GM23248 (cell line): ENCODE measurements at regions not wholly inside any gene's neighbourhood (a gene's known extent, or its start where the extent isn't known, plus 50 kb on each side); places are given as distances from the start of the nearest gene placed in this dataset.
"Not testable (repeated sequence)": the region's sequence is repeated elsewhere in the genome, so short reads cannot be mapped to it uniquely, and the experiment has no call there.

Experiments used
- DNase-seq: peaks from one replicate; pipeline ENCODE4 v3.0.0-alpha.2; 2015
- H2AFZ ChIP-seq: fragments of 200-600 bp; sonication (generic); 2 replicates; pipeline ENCODE4 v1.6.1; 2016; ENCODE audit warnings: antibody characterized with exemption
- H3F3A ChIP-seq: fragments of 200-600 bp; sonication (generic); 2 replicates; pipeline ENCODE4 v1.6.1; 2016; ENCODE audit warnings: mild to moderate bottlenecking, antibody characterized with exemption, mixed run types; ENCODE audit not compliant: insufficient read depth
- H3K27ac ChIP-seq: fragments of 200-600 bp; sonication (generic); 2 replicates; pipeline ENCODE4 v1.5.1; 2016; ENCODE audit warnings: mild to moderate bottlenecking
- H3K27me3 ChIP-seq: fragments of 200-600 bp; sonication (generic); replicated peaks from 2 replicates; pipeline ENCODE4 v1.6.1; 2016; ENCODE audit warnings: mild to moderate bottlenecking; ENCODE audit not compliant: insufficient read depth
- H3K36me3 ChIP-seq: fragments of 200-600 bp; sonication (generic); 2 replicates; pipeline ENCODE4 v1.6.1; 2016; ENCODE audit warnings: low read depth, mild to moderate bottlenecking
- H3K4me1 ChIP-seq: fragments of 200-600 bp; sonication (generic); 2 replicates; pipeline ENCODE4 v1.6.1; 2016; ENCODE audit warnings: mild to moderate bottlenecking; ENCODE audit not compliant: insufficient read depth
- H3K4me2 ChIP-seq: fragments of 200-600 bp; sonication (generic); one replicate; pipeline ENCODE4 v1.6.1; 2016; ENCODE audit warnings: mild to moderate bottlenecking; ENCODE audit not compliant: unreplicated experiment
- H3K4me3 ChIP-seq: fragments of 200-600 bp; sonication (generic); 2 replicates; pipeline ENCODE4 v1.5.1; 2016; ENCODE audit warnings: mild to moderate bottlenecking
- H3K79me2 ChIP-seq: fragments of 200-600 bp; sonication (generic); 2 replicates; pipeline ENCODE4 v1.6.1; 2016; ENCODE audit warnings: mild to moderate bottlenecking; ENCODE audit not compliant: insufficient read depth
- H3K9ac ChIP-seq: fragments of 200-600 bp; sonication (generic); 2 replicates; pipeline ENCODE4 v1.6.1; 2016; ENCODE audit warnings: mild to moderate bottlenecking
- H3K9me2 ChIP-seq: fragments of 200-600 bp; sonication (generic); 2 replicates; pipeline ENCODE4 v1.6.1; 2016; ENCODE audit warnings: mixed run types, mild to moderate bottlenecking, moderate library complexity; ENCODE audit not compliant: insufficient read depth
- H3K9me3 ChIP-seq: fragments of 200-600 bp; sonication (generic); one replicate; pipeline ENCODE4 v1.6.1; 2017; ENCODE audit warnings: low read depth
- H4K20me1 ChIP-seq: fragments of 200-600 bp; sonication (generic); 2 replicates; pipeline ENCODE4 v1.6.0; 2016; ENCODE audit not compliant: insufficient read depth
- EZH2 ChIP-seq: fragments of 200-600 bp; sonication (generic); IDR thresholded peaks from 2 replicates; pipeline ENCODE4 v1.6.1; 2018; ENCODE audit warnings: antibody characterized with exemption, mild to moderate bottlenecking; ENCODE audit not compliant: insufficient read depth, poor library complexity, severe bottlenecking
- EZH2phosphoT487 ChIP-seq: fragments of 200-600 bp; sonication (generic); IDR thresholded peaks from 2 replicates; pipeline ENCODE4 v1.6.1; 2018; ENCODE audit warnings: antibody characterized with exemption, moderate library complexity, mild to moderate bottlenecking, low read depth; ENCODE audit not compliant: insufficient read depth
- WGBS, 2 experiments: methylation state at CpG; one replicate each; pipeline ENCODE4 v1.1.6; 2015 to 2017; ENCODE audit warnings: low lambda C conversion rate in 2 of 2, low coverage in 1 of 2; ENCODE audit errors: missing lambda C conversion rate in 2 of 2; 5-methylcytosine and 5-hydroxymethylcytosine counted together
- in situ Hi-C: fragments of 300-500 bp; cut with MboI; formaldehyde crosslinking; loops from 2 replicates; pipeline ENCODE4 v1.15.0; 2020

DNA sequence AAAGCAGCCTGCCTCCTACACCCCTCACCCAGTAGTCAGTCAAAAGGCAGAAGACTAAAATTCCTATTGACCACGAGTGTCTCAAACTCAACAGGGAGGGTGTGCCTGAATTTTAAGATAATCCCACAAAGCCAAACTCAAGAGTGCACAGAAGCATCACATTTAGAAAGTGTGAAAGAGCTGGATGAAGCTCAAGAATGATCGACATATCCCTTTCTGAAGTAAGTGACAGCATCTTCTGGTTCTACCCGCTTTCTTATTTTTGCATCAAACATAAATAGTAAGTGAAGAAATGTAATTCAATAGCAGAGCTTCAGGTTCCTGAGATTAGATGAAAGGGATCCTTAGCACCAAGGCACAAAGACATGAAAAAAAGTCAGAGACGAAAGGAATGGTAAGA is 64.5 kb upstream of the BACH2 start:
- Histone ChIP-seq H3F3A (no peaks in the 10 kb centered on the region), H3K4me2 (no peak overlapping the region), H2AFZ (no peak overlapping the region), H3K4me1 (no peaks in the 10 kb centered on the region; the same call in 1 of the 2 replicates), H3K27ac (no peak overlapping the region), H3K27me3 (peaks cover 15% of the 10 kb centered on the region; the same call in 1 of the 2 replicates), H3K9me3 (no peaks in the 10 kb centered on the region), H3K4me3 (no peak overlapping the region), H3K36me3 (no peaks in the 10 kb centered on the region), H3K9me2 (no peaks in the 10 kb centered on the region), H4K20me1 (no peaks in the 10 kb centered on the region), H3K79me2 (no peaks in the 10 kb centered on the region), H3K9ac (no peak overlapping the region)
- in situ Hi-C loops = no loop called here
- DNase-seq = no peak
- 53 to 54% methylated on average over 4 of the region's 4 CpGs for WGBS, 2 experiments
- TF ChIP-seq EZH2 (no peak), EZH2phosphoT487 (no peak)

DNA sequence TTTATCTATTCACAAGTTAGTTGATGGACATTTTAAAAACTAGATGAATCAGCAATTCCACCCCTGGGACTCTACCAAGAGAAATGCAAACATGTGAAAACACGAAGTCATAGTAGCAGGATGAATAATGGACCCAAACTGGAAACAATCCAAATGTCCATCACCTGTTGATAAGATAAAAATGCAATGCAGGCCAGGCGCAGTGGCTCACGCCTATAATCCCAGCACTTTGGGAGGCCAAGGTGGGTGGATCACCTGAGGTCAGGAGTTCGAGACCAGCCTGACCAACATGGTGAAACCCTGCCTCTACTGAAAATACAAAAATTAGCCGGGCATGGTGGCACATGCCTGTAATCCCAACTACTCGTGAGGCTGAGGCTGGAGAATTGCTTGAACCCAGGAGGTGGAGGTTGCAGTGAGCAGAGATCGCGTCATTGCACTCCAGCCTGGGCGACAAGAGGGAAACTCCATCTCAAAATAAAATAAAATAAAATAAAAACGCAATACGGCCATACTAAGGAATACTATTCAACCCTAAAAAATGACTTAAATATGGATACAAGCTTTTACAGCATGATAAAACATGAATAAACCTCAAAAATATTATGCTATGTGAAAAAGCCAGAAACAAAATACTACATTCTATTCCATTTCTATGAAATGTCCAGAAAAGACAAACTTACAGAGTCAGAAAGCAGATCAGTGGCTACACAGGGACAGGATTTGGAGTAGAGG is 61.6 kb upstream of the BACH2 start:
- H3K9ac ChIP-seq, H4K20me1 ChIP-seq, H3K4me3 ChIP-seq, in situ Hi-C loops, H3K9me3 ChIP-seq, H3F3A ChIP-seq, H3K27ac ChIP-seq, H3K4me1 ChIP-seq, H2AFZ ChIP-seq, H3K9me2 ChIP-seq, H3K4me2 ChIP-seq, DNase-seq, H3K79me2 ChIP-seq, H3K36me3 ChIP-seq: not testable (repeated sequence)
- WGBS, 2 experiments = 82 to 88% methylated on average over 11 of the region's 11 CpGs
- peaks cover 24% of the 10 kb centered on the region; the same call in 1 of the 2 replicates for H3K27me3 ChIP-seq

DNA sequence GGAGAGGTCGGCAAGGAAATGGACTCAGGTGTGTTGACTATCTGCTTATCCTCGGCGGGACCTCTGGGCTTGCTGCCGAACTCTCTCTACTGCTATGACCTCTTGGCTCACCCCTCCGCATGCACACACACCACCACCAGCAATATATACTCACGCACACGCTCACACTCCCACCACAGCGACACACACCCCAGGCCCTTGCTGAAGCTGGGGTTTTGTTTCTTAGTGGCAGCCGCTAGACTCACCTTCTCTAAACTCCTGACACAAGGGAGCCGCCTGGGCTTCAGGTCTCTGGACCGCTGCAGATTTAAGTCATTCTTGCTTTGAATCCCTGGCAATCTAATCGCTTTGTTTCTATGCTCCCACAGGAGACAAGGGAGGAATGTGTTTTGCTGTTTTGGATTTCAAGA is 59.4 kb upstream of the BACH2 start:
- DNase-seq = no peak
- in situ Hi-C loops = no loop called here

DNA sequence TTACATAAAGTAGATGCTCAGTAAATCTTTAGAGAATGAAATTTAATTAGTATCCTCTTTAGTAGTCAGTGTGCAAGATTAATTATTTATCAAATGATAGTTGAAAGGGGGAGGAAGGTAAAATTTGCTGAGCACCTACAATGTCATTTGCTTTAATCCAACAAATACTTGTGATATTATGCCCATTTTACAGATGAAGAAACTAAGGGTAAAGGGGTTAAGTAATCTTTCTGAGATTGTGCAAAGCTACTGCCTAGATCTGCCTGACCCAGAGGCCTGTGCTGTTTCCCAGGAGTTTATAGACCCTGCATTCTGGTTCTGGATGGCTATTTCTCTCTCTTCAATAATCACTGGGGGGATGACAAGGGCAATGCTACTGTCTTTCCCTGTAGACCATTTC is 58.3 kb upstream of the BACH2 start:
- no peak for DNase-seq
- Histone ChIP-seq H3K9me3 (no peaks in the 10 kb centered on the region), H4K20me1 (no peaks in the 10 kb centered on the region), H2AFZ (no peak overlapping the region), H3K27me3 (peaks cover 35% of the 10 kb centered on the region; the same call in 1 of the 2 replicates), H3F3A (no peaks in the 10 kb centered on the region), H3K4me2 (no peak overlapping the region), H3K4me1 (no peaks in the 10 kb centered on the region), H3K4me3 (no peak overlapping the region), H3K9ac (no peak overlapping the region), H3K9me2 (no peaks in the 10 kb centered on the region), H3K36me3 (no peaks in the 10 kb centered on the region), H3K27ac (no peak overlapping the region), H3K79me2 (no peaks in the 10 kb centered on the region)
- in situ Hi-C loops = no loop called here
- TF ChIP-seq EZH2phosphoT487 (no peak), EZH2 (no peak)

More for the DNA sequence above, 59.4 kb upstream of the BACH2 start:
- Histone ChIP-seq H4K20me1 (no peaks in the 10 kb centered on the region), H3K4me1 (no peaks in the 10 kb centered on the region), H3K27me3 (peaks cover 28% of the 10 kb centered on the region; the same call in 1 of the 2 replicates), H3K79me2 (no peaks in the 10 kb centered on the region), H3K9me3 (no peaks in the 10 kb centered on the region), H3K4me2 (no peak overlapping the region), H2AFZ (no peak overlapping the region), H3K4me3 (no peak overlapping the region), H3K27ac (no peak overlapping the region), H3K9me2 (no peaks in the 10 kb centered on the region), H3F3A (no peaks in the 10 kb centered on the region), H3K36me3 (no peaks in the 10 kb centered on the region), H3K9ac (no peak overlapping the region)
- TF ChIP-seq EZH2phosphoT487 = no peak
- TF ChIP-seq EZH2 = no peak
- 67% methylated on average over 12 of the region's 12 CpGs for WGBS, 2 experiments

- H3K4me2 ChIP-seq = no peak overlapping the region
- no peak overlapping the region for H3K4me3 ChIP-seq
- peak; percentile 61 for DNase-seq
- H3K9ac ChIP-seq = no peak overlapping the region
- H2AFZ ChIP-seq = no peak overlapping the region
- H3K27ac ChIP-seq = no peak overlapping the region
- no peaks in the 10 kb centered on the region for H3K9me3 ChIP-seq
- H4K20me1 ChIP-seq = no peaks in the 10 kb centered on the region
- H3K9me2 ChIP-seq = no peaks in the 10 kb centered on the region
- in situ Hi-C loops = no loop called here
- H3K79me2 ChIP-seq = no peaks in the 10 kb centered on the region
- no peaks in the 10 kb centered on the region for H3K4me1 ChIP-seq
- peaks cover 33% of the 10 kb centered on the region for H3K27me3 ChIP-seq
- no peaks in the 10 kb centered on the region for H3F3A ChIP-seq
- TF ChIP-seq EZH2 = no peak
- TF ChIP-seq EZH2phosphoT487 = no peak
- WGBS, 2 experiments = 34 to 40% methylated on average over 4 of the region's 4 CpGs
- H3K36me3 ChIP-seq = no peaks in the 10 kb centered on the region
Measured at GRCh38 chr6:90351696-90352095, 55.1 kb upstream of the BACH2 start.
